ENCODE measurements at regions not wholly inside any gene's neighbourhood (a gene's known extent, or its start where the extent isn't known, plus 50 kb on each side); places are given as distances from the start of the nearest gene placed in this dataset.

DNA sequence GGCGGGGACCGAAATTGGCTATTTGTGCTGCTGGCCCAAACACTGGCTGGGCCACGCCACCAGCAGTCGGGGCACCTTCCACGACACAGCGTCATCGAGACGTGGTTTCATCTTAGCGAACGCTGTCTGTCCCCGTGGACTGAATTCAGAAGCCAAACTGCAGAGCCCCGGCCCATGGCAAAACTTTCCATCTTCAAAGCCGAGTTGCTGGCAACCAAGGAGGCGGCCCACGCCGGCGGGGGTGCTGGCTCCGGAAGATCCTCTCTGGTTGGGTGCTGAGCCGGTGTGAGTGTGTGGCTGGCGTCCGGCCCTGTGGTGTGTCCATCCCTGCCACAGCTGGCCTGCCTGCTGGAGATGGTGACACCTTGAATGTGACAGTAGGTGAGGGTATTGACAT is 96.6 kb upstream of the ADRA2C start:
- Histone ChIP-seq H3K4me3 (no peak overlapping the region), H3K36me3 (replicated peaks in 1 of 2; ENCODE audit: insufficient read depth in 1 of 2, low read depth in 2 of 2) (no peaks in the 10 kb centered on the region), H3K27me3 (no peaks in the 10 kb centered on the region), H3K27ac (no peak overlapping the region), H3K9me3 (peaks cover 0 to 7% (median 0%) of the 10 kb centered on the region in 3 donors), H3K4me1 (peaks cover 3% of the 10 kb centered on the region)
- intact Hi-C loops (cut with DNase I) = no loop called here
- TF ChIP-seq CTCF (IDR thresholded peaks at IDR 0.05) (no peak), POLR2A (IDR thresholded peaks at IDR 0.05) (no peak)
- DNase-seq (no peak), ATAC-seq (no peak)
- WGBS, 2 donors = 79 to 98% methylated on average over 7 to 20 of the region's 21 CpGs

DNA sequence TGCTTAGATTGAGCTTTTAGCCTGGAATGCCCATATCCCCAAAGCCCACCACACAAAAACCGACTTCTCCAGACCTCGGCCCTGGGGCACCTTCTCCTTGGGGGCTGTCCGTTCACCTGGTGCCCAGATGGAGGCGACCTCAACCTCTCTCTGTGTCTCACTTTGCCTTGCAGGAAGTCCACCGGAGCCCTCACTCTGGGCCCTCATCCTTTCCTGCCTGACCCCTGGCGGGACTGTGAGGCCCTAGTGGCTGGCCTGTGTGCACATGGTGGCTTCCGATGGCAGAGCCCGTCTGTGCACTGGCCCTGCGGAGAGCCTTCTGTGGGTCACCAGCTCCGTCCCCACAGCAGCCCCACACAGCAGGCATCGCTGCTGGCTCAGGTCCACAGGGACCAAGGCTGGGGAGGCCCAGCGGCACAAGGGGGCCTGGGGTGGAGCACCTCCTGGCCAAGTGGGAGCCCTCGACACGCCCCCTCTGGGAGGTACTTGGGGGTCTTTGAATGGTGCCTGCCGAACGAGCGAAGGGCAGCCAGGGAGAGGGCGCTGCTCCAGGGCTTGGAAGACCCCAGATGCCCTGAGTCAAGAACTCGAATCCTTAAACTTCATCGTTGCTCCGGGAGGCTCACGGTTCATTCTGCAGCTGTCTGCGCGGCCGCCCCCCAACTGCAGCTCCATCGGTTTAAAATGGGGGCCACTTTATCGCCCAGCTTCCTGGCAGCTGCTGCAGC is 97.2 kb upstream of the ADRA2C start:
- H3K36me3 ChIP-seq (replicated peaks in 1 of 2; ENCODE audit: insufficient read depth in 1 of 2, low read depth in 2 of 2) = no peaks in the 10 kb centered on the region
- DNase-seq (no peak), ATAC-seq (no peak)
- TF ChIP-seq POLR2A (IDR thresholded peaks at IDR 0.05) = no peak
- TF ChIP-seq CTCF (IDR thresholded peaks at IDR 0.05) = no peak
- H3K4me3 ChIP-seq = no peak overlapping the region
- intact Hi-C loops (cut with DNase I) = no loop called here
- H3K27me3 ChIP-seq = no peaks in the 10 kb centered on the region
- 71 to 87% methylated on average over 16 to 26 of the region's 27 CpGs for WGBS, 2 donors
- H3K27ac ChIP-seq = no peak overlapping the region
- H3K9me3 ChIP-seq = peaks cover 0 to 7% (median 0%) of the 10 kb centered on the region in 3 donors
- H3K4me1 ChIP-seq = peaks cover 3% of the 10 kb centered on the region

DNA sequence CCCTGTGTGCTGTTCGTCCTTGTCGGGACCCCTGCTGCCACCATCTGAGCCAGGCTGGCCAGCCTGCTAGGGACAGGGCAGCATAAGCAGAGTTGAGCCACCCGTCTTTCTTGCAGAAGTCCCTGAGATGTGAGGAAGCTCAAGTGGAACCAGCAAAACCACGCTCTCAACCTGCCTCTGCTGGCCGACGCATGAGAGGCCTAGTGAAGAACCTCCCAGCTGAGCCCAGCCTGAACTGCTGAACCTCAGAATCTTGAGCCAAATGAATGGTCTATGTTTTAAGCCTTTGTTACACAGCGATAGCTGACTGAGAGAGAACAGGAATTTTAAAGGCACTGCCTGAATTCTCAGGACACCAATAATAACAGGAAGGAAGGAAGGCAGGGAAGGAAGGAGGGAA is 98.9 kb upstream of the ADRA2C start:
- Histone ChIP-seq H3K36me3 (replicated peaks in 1 of 2; ENCODE audit: insufficient read depth in 1 of 2, low read depth in 2 of 2) (no peaks in the 10 kb centered on the region), H3K27me3 (no peaks in the 10 kb centered on the region), H3K4me1 (peaks cover 3% of the 10 kb centered on the region), H3K9me3 (peaks cover 0 to 7% (median 0%) of the 10 kb centered on the region in 3 donors), H3K4me3 (no peak overlapping the region), H3K27ac (no peak overlapping the region)
- 73 to 78% methylated on average over 5 to 7 of the region's 7 CpGs for WGBS, 2 donors
- intact Hi-C loops (cut with DNase I) = no loop called here
- DNase-seq (no peak), ATAC-seq (no peak)
- TF ChIP-seq POLR2A (IDR thresholded peaks at IDR 0.05) = no peak
- TF ChIP-seq CTCF (IDR thresholded peaks at IDR 0.05) = no peak

GRCh38 chr4:3666263-3666662 is 99.9 kb upstream of the ADRA2C start:
- ATAC-seq (no peak), DNase-seq (no peak)
- intact Hi-C loops (cut with DNase I) = no loop called here
- 88 to 96% methylated on average over 6 of the region's 6 CpGs for WGBS, 2 donors
- TF ChIP-seq CTCF (IDR thresholded peaks at IDR 0.05) (no peak), POLR2A (IDR thresholded peaks at IDR 0.05) (no peak)
- Histone ChIP-seq H3K9me3 (peaks cover 0 to 7% (median 0%) of the 10 kb centered on the region in 3 donors), H3K36me3 (replicated peaks in 1 of 2; ENCODE audit: insufficient read depth in 1 of 2, low read depth in 2 of 2) (no peaks in the 10 kb centered on the region), H3K27me3 (no peaks in the 10 kb centered on the region), H3K4me1 (no peaks in the 10 kb centered on the region), H3K4me3 (no peak overlapping the region), H3K27ac (no peak overlapping the region)

GRCh38 chr4:3665360-3665891 is 100.8 kb upstream of the ADRA2C start:
- Histone ChIP-seq H3K27ac (no peak overlapping the region), H3K4me3 (no peak overlapping the region), H3K36me3 (replicated peaks in 1 of 2; ENCODE audit: insufficient read depth in 1 of 2, low read depth in 2 of 2) (no peaks in the 10 kb centered on the region), H3K4me1 (no peaks in the 10 kb centered on the region), H3K27me3 (no peaks in the 10 kb centered on the region), H3K9me3 (peaks cover 0 to 7% (median 0%) of the 10 kb centered on the region in 3 donors)
- WGBS, 2 donors = 54 to 57% methylated on average over 1 of the region's 1 CpG
- ATAC-seq (no peak), DNase-seq (no peak)
- TF ChIP-seq POLR2A (IDR thresholded peaks at IDR 0.05) (no peak), CTCF (IDR thresholded peaks at IDR 0.05) (no peak)
- intact Hi-C loops (cut with DNase I) = no loop called here

Data from body of pancreas (tissue), 4 donors.